OCI-M2 (cell line): ENCODE measurements at regions not wholly inside any gene's neighbourhood (a gene's known extent, or its start where the extent isn't known, plus 50 kb on each side); places are given as distances from the start of the nearest gene placed in this dataset.

Source experiments
- DNase-seq: peaks from one replicate; lab custom pipeline; 2025; ENCODE audit not compliant: unreplicated experiment; lab: John Stamatoyannopoulos, UW

- no peak for DNase-seq
These were observed 597.4 kb downstream of the SOX6 start for GRCh38 chr11:15758857-15759465.

DNA sequence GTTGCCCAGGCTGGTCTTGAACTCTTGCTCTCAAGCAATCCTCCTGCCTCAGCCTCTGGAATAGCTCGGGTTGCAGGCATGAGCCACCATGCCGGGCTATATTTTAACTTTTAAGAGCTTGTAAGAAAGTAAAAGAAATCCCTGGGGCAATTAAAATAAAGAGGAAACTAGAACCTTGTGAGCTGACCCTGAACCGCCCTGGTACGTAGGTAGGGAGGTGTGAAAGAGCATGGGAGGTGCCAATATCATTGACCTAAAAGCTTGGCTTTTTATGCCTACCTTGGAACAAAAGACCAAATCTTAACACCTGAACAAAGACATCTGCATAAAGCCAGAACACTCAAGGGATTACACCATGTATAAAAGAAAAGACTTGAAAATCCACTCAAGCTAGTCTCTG, 595.1 kb downstream of the SOX6 start:
- no peak for DNase-seq

GRCh38 chr11:15764326-15764725, 592.0 kb downstream of the SOX6 start:
- no peak for DNase-seq

DNA sequence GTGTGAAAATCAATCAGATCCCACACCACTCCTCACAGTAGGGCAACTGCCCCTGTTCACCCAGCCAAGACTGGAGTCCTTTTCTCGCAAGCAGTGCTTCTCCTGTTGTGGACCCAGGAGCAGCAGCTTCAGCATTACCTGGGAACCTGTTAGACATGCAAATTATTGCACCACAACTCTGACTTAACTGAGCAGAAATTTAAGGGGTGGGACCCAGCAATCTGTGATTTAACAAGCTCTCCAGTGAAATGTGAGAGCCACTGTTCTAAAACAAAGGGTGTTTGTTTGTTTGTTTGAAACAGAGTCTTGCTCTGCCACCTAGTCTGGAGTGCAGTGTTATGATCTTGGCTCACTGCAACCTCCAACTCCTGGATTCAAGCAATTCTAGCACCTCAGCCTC, 591.4 kb downstream of the SOX6 start:
- no peak for DNase-seq

- DNase-seq, result no peak
These were observed 590.8 kb downstream of the SOX6 start for GRCh38 chr11:15765530-15765929.

GRCh38 chr11:15768321-15768720, 588.0 kb downstream of the SOX6 start:
- no peak for DNase-seq

DNA sequence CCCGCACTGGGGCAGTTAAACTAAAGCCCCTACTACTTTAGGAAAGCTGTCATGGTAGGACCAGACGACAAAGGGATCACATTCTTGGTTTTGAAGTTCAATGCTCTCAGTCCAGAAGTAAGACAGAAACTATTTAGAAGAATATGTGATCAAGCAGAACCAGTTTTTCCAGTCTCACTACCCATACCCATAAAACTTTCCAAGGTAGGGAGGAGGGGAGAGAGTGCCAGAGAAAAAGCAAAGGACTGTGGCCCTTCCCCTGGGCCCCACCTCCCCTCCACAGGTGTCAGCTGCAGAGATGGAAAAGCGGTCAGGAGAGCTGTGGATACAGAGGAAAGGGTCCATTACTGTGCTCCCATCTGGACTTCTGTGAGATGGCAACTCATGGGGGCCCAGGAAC, 587.1 kb downstream of the SOX6 start:
- DNase-seq, result no peak

GRCh38 chr11:15770798-15771414, 585.4 kb downstream of the SOX6 start:
- DNase-seq, result no peak

GRCh38 chr11:15772547-15772946, 583.8 kb downstream of the SOX6 start:
- no peak for DNase-seq

DNA sequence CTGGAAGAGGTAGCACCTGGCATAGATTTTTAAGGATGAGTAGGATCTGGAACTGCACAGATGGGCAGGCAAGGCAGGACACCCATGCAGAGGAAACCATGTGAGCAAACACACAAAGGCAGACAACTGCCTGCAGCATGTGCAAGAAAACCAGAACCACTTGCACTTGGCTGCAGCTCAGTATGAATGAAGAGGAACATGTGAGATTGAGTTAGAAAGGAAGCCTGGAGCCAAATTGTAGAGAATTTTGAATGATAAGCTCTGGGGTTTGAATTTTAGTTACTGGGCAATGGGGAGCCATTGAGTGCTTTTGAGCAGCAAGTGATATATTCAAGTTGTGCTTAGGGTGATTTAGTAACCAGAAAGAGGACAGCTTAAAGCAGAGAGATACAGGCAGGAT, 583.4 kb downstream of the SOX6 start:
- DNase-seq, result no peak

GRCh38 chr11:15773476-15774387, 582.6 kb downstream of the SOX6 start:
- DNase-seq, result no peak

- DNase-seq, result no peak
These were observed 581.9 kb downstream of the SOX6 start for GRCh38 chr11:15774388-15774939.

DNA sequence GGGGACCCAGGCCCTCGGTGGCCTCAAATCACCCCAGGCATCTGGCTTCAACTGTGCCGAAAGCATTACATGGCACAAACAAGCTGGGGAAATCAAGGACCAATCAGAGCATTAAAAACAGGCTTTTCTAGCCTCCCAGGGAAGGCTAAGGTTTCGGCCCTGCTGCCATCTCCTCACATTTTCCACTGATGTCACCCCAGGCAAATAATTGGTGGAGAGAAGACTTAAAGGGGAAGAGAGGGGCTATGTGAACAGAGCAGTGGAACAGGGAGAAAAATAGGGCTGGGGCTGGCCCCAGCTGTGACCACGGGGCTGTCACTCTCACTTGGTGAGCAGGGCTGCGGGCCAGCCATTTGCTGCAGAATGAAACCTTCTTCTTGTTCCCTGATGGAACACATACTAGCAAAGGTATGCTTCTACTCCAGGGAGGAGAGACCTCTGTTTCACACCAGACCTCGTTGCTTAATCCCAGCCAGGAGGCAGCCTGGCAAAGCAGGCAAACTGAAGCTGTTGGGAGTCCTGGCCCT, 581.3 kb downstream of the SOX6 start:
- no peak for DNase-seq

DNA sequence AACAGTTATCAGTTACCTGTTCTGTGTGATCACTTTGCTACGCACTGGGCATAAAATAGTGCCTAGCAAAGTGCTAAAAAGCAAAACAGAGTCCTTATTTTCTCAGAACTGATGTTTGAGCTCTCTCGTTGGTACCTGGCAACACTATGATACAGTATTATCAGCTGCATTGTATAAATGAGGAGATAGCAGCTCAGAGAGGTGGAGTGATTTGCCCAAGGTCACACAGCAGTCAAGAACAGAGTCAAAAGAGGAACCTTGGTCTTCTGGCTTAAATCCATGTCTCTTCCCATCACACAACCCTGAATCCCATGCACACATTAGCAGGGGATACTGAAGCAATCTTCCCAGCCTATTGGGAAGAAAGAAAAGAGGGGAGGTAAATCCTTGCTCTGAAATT, 580.5 kb downstream of the SOX6 start:
- no peak for DNase-seq

DNA sequence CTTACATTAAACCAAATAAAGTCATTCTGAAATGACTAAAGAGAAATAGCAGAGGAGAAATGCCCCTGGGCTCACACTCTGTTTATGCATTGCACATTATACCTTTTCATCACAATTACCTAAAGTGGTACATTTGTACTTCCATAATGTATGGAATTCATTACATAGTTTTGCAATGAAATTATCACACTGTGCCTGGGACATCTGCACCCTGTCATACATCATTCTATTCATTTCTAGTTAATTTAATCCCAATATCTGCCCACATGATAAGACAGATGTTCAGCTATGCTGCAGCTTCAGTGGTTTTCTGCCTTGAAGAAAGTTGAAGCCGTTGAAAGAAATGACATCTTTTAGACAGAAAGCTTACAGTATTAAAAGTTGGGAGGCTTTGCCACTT, 580.0 kb downstream of the SOX6 start:
- no peak for DNase-seq

DNA sequence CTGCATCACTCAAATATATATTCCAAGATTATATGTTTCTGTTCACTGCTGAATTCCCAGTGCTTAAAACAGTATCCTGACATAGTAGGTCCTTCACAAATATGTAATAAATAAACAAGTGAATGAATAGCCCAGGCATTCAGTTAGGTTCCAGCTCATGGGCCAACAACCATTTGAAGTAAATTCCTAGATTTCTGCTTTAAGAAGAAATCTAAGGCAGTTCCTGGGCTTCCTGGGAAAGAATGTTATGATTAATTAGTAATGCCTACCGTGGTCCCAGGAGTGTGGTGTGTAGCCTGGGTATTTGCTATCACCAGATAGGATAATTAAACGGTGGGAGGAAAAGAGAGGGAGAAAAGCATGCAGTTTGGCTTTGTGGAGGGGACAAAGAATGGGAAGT, 576.8 kb downstream of the SOX6 start:
- no peak for DNase-seq

GRCh38 chr11:15780382-15780781, 576.0 kb downstream of the SOX6 start:
- no peak for DNase-seq

DNA sequence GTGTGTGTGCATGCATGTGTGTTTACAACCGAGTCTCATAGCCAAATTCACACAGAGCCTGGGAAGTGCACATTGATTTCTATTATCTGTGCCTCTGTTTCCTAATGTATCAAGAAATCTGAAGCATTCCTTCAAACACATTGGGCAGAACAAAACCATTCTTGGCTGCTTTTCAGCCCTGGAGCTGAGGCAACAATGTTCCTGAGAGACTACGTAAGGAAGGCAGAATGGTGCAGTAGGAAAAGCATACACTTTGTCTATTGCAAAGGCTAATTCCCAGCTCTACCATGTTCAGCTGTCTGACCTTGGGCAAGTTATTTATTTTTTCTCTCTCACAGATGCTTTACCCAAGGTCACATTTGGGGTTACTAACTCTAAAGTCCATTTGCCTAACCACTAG, 575.5 kb downstream of the SOX6 start:
- DNase-seq, result no peak

GRCh38 chr11:15783619-15784018, 572.7 kb downstream of the SOX6 start:
- DNase-seq, result no peak

- no peak for DNase-seq
These were observed 563.0 kb downstream of the SOX6 start for GRCh38 chr11:15793043-15793996.
